SHP77 treated with DMSO at 0.1 percent for 48 hours (cell line): ENCODE measurements at regions not wholly inside any gene's neighbourhood (a gene's known extent, or its start where the extent isn't known, plus 50 kb on each side); places are given as distances from the start of the nearest gene placed in this dataset.

Experiments
- DNase-seq: peaks from one replicate; lab custom pipeline; 2025; lab: John Stamatoyannopoulos, UW

DNA sequence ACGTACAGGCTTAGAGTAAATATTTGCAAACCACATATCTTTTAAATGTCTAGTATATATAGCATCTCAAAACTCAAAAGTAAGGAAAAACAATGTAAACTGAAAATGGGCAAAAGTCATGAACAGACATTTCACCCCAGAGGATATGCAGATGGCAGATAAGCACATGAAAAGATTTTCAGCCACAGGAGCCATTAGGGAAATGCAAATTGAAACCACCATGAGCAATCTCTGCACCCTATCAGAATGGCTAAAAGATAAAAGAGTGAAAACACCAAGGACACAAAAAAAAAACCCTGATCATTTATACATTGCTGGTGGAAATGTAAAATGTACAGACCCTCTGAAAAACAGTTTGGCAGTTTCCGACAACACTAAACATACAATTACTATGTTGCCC, 292.7 kb downstream of the ZNF516 start:
- no peak for DNase-seq

- DNase-seq, result no peak
These were observed 299.4 kb downstream of the ZNF516 start for GRCh38 chr18:76195601-76196000.

GRCh38 chr18:76188097-76188496, 306.9 kb downstream of the ZNF516 start:
- DNase-seq, result no peak

DNA sequence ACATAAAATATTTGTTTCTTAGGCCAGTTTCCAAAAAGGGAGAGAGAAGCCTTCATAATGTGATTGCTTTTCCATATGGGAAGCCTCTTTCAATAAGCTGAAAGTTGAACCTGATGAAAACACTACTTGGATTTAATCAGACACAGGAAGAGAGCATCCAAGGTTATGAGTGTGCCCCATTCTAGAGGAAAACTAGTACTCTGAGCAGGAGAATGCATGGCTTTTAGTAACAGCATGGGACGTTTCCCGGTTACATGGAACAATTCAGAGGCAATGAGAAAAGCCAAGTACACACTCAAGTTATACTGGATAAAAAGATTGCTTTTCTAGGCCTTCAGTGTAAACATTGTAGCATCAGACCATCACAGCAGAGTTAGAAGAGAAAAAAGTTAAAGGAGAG, 315.8 kb downstream of the ZNF516 start:
- DNase-seq, result no peak

- DNase-seq, result no peak
These were observed 317.9 kb downstream of the ZNF516 start for GRCh38 chr18:76177160-76177559.

GRCh38 chr18:76174451-76174850, 320.6 kb downstream of the ZNF516 start:
- DNase-seq, result no peak

DNA sequence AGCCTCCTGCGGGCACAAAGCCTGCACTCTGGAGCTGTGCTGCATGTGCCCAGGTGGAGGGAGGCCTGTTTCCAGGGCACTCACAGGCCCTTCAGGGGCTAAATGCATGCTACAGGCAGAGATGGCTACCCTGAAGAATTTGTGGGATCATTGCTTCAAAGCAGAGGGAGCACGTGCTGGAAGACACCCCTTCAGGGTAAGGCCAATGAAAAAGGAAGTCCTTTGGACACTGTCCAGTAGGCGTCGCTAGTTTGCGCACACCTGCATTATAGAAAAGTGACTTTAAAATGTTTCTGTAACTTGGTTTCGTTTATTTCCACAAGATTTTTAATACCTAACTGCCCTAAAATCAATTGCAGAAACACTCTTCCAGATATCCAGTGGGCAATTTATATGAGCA, 325.3 kb downstream of the ZNF516 start:
- DNase-seq, result no peak

GRCh38 chr18:76167845-76168621, 327.0 kb downstream of the ZNF516 start:
- no peak for DNase-seq

DNA sequence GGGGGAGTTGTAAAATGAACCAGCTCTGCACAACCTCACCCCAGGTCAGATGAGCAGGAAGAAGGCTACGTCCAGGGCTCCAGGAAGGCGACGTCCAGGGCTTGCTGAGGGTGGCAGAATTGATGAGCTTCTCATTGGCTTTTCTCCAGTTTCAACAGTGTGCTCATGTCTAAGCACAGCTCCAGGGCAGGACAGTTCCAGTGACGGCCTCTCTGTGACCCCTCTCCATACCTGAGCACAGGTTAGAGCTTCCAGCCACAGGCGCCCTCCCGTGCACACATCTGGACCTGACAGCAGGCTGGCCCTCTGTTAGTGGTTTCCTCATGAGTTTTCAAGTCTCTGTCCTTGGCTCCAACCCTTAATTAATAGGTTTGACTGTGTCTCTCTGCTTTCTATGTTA, 327.6 kb downstream of the ZNF516 start:
- no peak for DNase-seq

GRCh38 chr18:76162886-76163285, 332.2 kb downstream of the ZNF516 start:
- no peak for DNase-seq

- DNase-seq, result no peak
These were observed 333.1 kb downstream of the ZNF516 start for GRCh38 chr18:76161983-76162382.

DNA sequence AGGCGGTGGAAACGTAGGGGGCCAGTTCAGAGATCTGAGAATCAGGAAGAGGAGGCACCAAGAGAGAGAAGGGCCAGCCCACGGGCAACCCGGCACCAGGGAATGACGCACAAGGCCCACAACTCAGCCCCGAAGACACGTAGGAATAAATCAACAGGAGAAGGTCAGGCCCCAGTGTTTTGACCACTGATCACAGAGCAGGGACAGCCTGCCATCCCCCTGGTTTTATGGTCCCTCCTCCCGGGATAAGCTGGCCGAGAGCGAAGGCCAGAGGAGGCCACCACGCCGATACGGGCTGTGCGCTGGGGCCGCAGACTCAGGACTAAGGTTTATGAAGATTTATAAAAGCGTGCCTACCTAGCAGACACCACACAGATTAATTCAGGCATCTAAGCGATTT, 341.4 kb downstream of the ZNF516 start:
- no peak for DNase-seq

DNA sequence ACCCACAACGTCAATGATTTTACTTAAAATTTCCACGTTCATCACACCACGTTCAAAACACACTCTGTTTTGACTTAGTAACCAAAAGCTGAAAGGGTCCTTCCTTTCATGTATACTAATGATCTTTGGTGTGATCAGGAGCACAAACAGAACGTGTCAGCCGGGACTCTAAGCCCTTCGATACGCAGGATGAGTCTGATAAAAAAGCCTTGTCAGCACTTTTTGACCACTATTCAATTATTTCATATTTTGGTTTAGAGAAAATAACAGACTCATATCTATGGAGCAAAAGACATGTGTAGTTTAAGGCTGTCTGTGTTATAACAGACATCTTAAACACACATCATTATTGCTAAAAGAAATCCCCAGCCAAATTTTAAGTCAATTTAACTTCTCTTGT, 345.3 kb downstream of the ZNF516 start:
- DNase-seq, result no peak

DNA sequence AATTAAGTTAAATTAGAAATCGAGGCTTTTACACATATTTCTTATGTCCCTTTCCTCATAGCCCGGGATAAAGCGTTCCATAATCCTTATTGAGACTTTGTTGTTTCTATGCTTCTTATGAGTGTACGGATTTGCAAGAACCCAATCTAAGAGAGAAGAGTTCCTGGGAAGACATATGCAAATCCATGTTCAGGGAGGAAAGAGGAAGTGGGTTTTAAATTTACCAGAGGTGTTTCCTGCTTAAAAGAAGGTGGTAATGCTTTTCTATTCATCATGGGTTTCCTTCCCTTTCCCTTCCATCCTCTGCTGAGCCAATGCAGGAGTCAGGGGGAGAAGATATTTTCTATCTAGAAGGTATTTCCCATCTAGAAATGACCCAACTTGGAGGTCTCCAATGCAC, 345.8 kb downstream of the ZNF516 start:
- no peak for DNase-seq

DNA sequence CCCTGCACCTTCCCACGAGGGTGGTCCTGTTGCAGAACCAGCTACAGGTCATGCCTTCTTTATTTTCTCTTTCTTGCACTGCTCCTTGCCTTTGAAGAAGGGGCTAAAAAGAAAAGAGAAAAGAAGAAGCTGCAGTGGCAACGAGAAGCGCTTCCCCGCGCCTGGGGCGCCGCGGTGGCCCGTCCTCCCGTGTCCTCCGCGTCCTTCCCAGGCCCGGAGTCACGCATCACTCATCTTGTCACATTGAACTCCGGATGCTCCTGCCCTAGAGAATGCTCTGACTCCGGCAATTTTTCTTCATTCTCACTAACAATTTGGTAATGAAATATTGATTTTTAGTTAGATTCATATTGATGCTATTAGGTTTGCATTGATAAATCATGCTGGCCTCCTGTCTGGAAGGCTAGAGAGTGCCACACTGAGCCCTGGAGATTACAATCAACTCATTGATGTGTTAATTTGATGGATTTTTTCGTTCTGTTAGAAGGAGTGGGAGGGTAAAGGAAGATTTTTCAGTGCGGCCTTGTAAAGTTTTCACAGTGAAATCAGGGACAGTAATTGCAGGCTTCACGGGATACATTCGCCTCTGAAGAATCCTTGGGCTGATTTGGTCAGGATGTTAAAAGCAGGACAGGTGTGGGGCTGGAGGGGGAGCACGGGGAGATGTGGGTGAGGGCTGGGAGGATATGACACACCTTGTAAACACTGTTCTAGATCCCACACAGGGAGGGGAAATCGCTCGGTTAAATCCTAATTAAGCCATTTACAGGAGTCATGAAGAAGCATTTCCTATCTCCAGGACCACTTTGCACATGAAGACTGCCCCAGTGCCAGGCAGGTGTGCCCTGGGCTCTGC, 349.3 kb downstream of the ZNF516 start:
- no peak for DNase-seq

GRCh38 chr18:76144844-76145243, 350.2 kb downstream of the ZNF516 start:
- DNase-seq, result no peak

- DNase-seq, result no peak
These were observed 352.4 kb downstream of the ZNF516 start for GRCh38 chr18:76142611-76143010.

DNA sequence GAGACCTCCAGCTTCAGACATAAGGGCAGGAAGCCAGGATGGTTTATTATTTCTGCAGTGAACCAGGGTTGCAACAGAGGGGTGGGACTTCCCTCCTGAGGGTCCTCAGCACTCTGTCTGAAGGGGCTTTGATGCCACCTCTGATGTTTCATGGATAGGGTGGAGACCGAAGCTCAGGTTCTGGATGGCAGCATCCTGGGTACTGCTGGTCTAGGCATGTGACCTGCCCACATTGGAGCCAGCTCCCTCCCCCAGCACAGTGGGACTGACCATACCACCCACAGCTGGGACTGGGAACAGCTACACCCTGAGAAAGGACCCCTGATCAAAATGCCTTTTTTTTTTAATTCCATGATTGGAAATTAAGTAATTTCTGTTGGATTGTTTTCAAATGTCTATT, 355.2 kb downstream of the ZNF516 start:
- no peak for DNase-seq

- DNase-seq, result no peak
These were observed 357.8 kb downstream of the ZNF516 start for GRCh38 chr18:76137216-76137615.

GRCh38 chr18:76136701-76137100, 358.3 kb downstream of the ZNF516 start:
- DNase-seq, result no peak

DNA sequence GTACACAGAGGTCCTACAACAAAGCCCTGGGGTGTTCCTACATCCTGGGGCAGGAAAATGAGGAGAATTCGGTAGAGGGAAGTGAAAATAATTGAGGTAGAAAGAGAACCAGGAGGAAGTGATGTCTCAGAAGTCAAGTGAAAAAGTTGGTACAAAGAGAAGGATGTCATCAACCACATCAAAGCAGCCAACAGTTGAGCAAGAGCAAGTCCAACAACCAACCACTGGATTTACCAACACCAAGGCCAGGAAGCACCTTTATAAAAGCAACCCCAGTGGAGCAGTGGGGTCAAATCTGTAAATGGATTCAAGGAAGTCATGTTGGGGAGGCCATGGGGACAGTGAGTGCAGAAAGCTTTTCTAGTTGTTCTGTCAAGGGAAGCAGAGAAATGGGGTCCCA, 360.4 kb downstream of the ZNF516 start:
- no peak for DNase-seq

DNA sequence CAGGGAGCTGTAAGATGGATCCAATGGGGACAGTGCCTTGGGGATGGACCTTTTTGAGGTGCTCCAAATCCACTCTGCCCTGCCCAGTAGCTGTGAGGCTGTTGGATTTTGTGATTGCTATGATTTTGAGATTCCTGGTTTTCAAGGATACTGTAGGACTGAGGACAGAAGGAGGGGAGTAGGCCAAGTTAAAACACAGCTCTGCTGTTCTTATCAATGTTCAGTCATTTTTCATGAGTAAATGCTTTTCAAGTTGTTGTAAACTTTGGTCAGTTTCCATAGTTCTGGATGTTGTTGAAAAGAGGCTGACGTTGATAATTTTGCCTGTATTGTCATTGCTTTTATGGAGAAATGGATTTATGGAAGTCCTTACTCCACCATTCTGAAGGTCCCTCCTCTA, 361.2 kb downstream of the ZNF516 start:
- no peak for DNase-seq

- DNase-seq, result no peak
These were observed 363.3 kb downstream of the ZNF516 start for GRCh38 chr18:76131738-76132137.
